Putamen (tissue), 1 donor: ENCODE measurements at regions not wholly inside any gene's neighbourhood (a gene's known extent, or its start where the extent isn't known, plus 50 kb on each side); places are given as distances from the start of the nearest gene placed in this dataset.
"Not testable (repeated sequence)": the region's sequence is repeated elsewhere in the genome, so short reads cannot be mapped to it uniquely, and the experiment has no call there.

Experiments used
- DNase-seq: peaks from one replicate; pipeline ENCODE4 v3.0.0-alpha.2; 2016; ENCODE audit warnings: low spot score

- DNase-seq: no peak
These were observed 363.7 kb downstream of the ADAM29 start for GRCh38 chr4:175281894-175282293.

GRCh38 chr4:175282407-175282806 lies 364.2 kb downstream of the ADAM29 start:
- DNase-seq: no peak

GRCh38 chr4:175290401-175290800 lies 372.2 kb downstream of the ADAM29 start:
- no peak for DNase-seq

GRCh38 chr4:175297965-175298565 lies 379.9 kb downstream of the ADAM29 start:
- no peak for DNase-seq

- DNase-seq: no peak
These were observed 388.3 kb downstream of the ADAM29 start for GRCh38 chr4:175306436-175306835.

- DNase-seq: no peak
These were observed 389.2 kb downstream of the ADAM29 start for GRCh38 chr4:175307326-175307725.

GRCh38 chr4:175308236-175308635 lies 390.1 kb downstream of the ADAM29 start:
- DNase-seq: no peak

GRCh38 chr4:175309041-175309440 lies 390.9 kb downstream of the ADAM29 start:
- DNase-seq: no peak

- no peak for DNase-seq
These were observed 407.1 kb downstream of the ADAM29 start for GRCh38 chr4:175325230-175325629.

- DNase-seq: no peak
These were observed 408.6 kb downstream of the ADAM29 start for GRCh38 chr4:175326796-175327195.

- no peak for DNase-seq
These were observed 412.1 kb downstream of the ADAM29 start for GRCh38 chr4:175330236-175330635.

GRCh38 chr4:175330652-175331051 lies 412.5 kb downstream of the ADAM29 start:
- DNase-seq: no peak

- DNase-seq: no peak
These were observed 417.2 kb downstream of the ADAM29 start for GRCh38 chr4:175335331-175335730.

GRCh38 chr4:175336570-175336969 lies 418.4 kb downstream of the ADAM29 start:
- not testable (repeated sequence) for DNase-seq

GRCh38 chr4:175339100-175339707 lies 421.0 kb downstream of the ADAM29 start:
- no peak for DNase-seq

GRCh38 chr4:175341203-175341755 lies 423.1 kb downstream of the ADAM29 start:
- no peak for DNase-seq

GRCh38 chr4:175346376-175346775 lies 428.2 kb downstream of the ADAM29 start:
- DNase-seq: no peak

- DNase-seq: no peak
These were observed 432.1 kb downstream of the ADAM29 start for GRCh38 chr4:175350246-175350645.

- no peak for DNase-seq
These were observed 433.3 kb downstream of the ADAM29 start for GRCh38 chr4:175351473-175351872.

- no peak for DNase-seq
These were observed 443.0 kb downstream of the GPM6A start for GRCh38 chr4:175369087-175369486.

- DNase-seq: no peak
These were observed 441.0 kb downstream of the GPM6A start for GRCh38 chr4:175371091-175371490.

- no peak for DNase-seq
These were observed 439.0 kb downstream of the GPM6A start for GRCh38 chr4:175373031-175373430.

GRCh38 chr4:175374459-175374858 lies 437.6 kb downstream of the GPM6A start:
- no peak for DNase-seq
